ENCODE measurements at regions not wholly inside any gene's neighbourhood (a gene's known extent, or its start where the extent isn't known, plus 50 kb on each side); places are given as distances from the start of the nearest gene placed in this dataset.

- FAIRE-seq: no peak
- Histone ChIP-seq H3K36me3 (ENCODE audit: insufficient read depth, low read length) (no peaks in the 10 kb centered on the region), H3K9ac (ENCODE audit: low read length) (no peak overlapping the region), H3K4me2 (ENCODE audit: low read length) (no peak overlapping the region), H4K20me1 (ENCODE audit: insufficient read depth, low read length) (no peaks in the 10 kb centered on the region), H3K9me3 (ENCODE audit: insufficient read depth, low read depth, low read length) (no peaks in the 10 kb centered on the region), H3K4me3 (ENCODE audit: insufficient read depth, low read depth, low read length) (no peak overlapping the region), H3K4me1 (ENCODE audit: insufficient read depth, low read length) (no peaks in the 10 kb centered on the region), H3K27me3 (ENCODE audit: insufficient read depth, low read length) (no peaks in the 10 kb centered on the region), H2AFZ (ENCODE audit: low read depth, low read length) (no peak overlapping the region), H3K79me2 (ENCODE audit: insufficient read depth, low read length) (no peaks in the 10 kb centered on the region), H3K27ac (ENCODE audit: low read depth, low read length) (no peak overlapping the region)
- Mint-ChIP-seq H3K9me3 (ENCODE audit: unreplicated experiment) (no peaks in the 10 kb centered on the region), H3K4me3 (ENCODE audit: unreplicated experiment) (no peak overlapping the region), H3K27ac (ENCODE audit: unreplicated experiment) (no peak overlapping the region), H3K4me1 (ENCODE audit: low read depth, unreplicated experiment) (no peaks in the 10 kb centered on the region), H3K36me3 (ENCODE audit: low read depth, unreplicated experiment) (peaks cover 3% of the 10 kb centered on the region), H3K27me3 (ENCODE audit: low read depth, unreplicated experiment) (peaks cover 15% of the 10 kb centered on the region)
- TF ChIP-seq EZH2 (IDR thresholded peaks at IDR 0.05; ENCODE audit: insufficient read depth, low read length) (no peak), CTCF (IDR thresholded peaks at IDR 0.05; ENCODE audit: insufficient read depth, low read depth, low read length) (no peak)
- no peak for DNase-seq (ENCODE audit: low read depth)
Observed at GRCh38 chr9:108117306-108117705, 627.7 kb upstream of the KLF4 start.

GRCh38 chr9:108113596-108113995, 624.0 kb upstream of the KLF4 start:
- H3K4me1 Mint-ChIP-seq (ENCODE audit: low read depth, unreplicated experiment): peaks cover 7% of the 10 kb centered on the region
- peaks cover 9% of the 10 kb centered on the region for H3K27me3 Mint-ChIP-seq (ENCODE audit: low read depth, unreplicated experiment)
- peaks cover 2% of the 10 kb centered on the region for H3K9me3 Mint-ChIP-seq (ENCODE audit: unreplicated experiment)
- Histone ChIP-seq H3K79me2 (ENCODE audit: insufficient read depth, low read length) (no peaks in the 10 kb centered on the region), H3K27me3 (ENCODE audit: insufficient read depth, low read length) (no peaks in the 10 kb centered on the region), H4K20me1 (ENCODE audit: insufficient read depth, low read length) (no peaks in the 10 kb centered on the region), H3K9me3 (ENCODE audit: insufficient read depth, low read depth, low read length) (no peaks in the 10 kb centered on the region), H3K9ac (ENCODE audit: low read length) (no peak overlapping the region), H2AFZ (ENCODE audit: low read depth, low read length) (no peak overlapping the region), H3K4me1 (ENCODE audit: insufficient read depth, low read length) (no peaks in the 10 kb centered on the region), H3K4me3 (ENCODE audit: insufficient read depth, low read depth, low read length) (no peak overlapping the region), H3K27ac (ENCODE audit: low read depth, low read length) (no peak overlapping the region), H3K4me2 (ENCODE audit: low read length) (no peak overlapping the region), H3K36me3 (ENCODE audit: insufficient read depth, low read length) (no peaks in the 10 kb centered on the region)
- H3K36me3 Mint-ChIP-seq (ENCODE audit: low read depth, unreplicated experiment): peaks cover 3% of the 10 kb centered on the region
- H3K4me3 Mint-ChIP-seq (ENCODE audit: unreplicated experiment): no peak overlapping the region
- no peak overlapping the region for H3K27ac Mint-ChIP-seq (ENCODE audit: unreplicated experiment)
- FAIRE-seq (no peak), DNase-seq (ENCODE audit: low read depth) (peak; percentile 11)
- no peak for TF ChIP-seq EZH2 (IDR thresholded peaks at IDR 0.05; ENCODE audit: insufficient read depth, low read length)
- TF ChIP-seq CTCF (IDR thresholded peaks at IDR 0.05; ENCODE audit: insufficient read depth, low read depth, low read length): no peak

GRCh38 chr9:108109927-108110690, 620.5 kb upstream of the KLF4 start:
- Mint-ChIP-seq H3K27me3 (ENCODE audit: low read depth, unreplicated experiment) (peaks cover under 1% of the 10 kb centered on the region), H3K27ac (ENCODE audit: unreplicated experiment) (no peak overlapping the region), H3K9me3 (ENCODE audit: unreplicated experiment) (peaks cover 2% of the 10 kb centered on the region), H3K36me3 (ENCODE audit: low read depth, unreplicated experiment) (no peaks in the 10 kb centered on the region), H3K4me1 (ENCODE audit: low read depth, unreplicated experiment) (peaks cover 10% of the 10 kb centered on the region), H3K4me3 (ENCODE audit: unreplicated experiment) (no peak overlapping the region)
- Histone ChIP-seq H4K20me1 (ENCODE audit: insufficient read depth, low read length) (no peaks in the 10 kb centered on the region), H3K27me3 (ENCODE audit: insufficient read depth, low read length) (no peaks in the 10 kb centered on the region), H3K27ac (ENCODE audit: low read depth, low read length) (no peak overlapping the region), H2AFZ (ENCODE audit: low read depth, low read length) (no peak overlapping the region), H3K4me3 (ENCODE audit: insufficient read depth, low read depth, low read length) (no peak overlapping the region), H3K4me2 (ENCODE audit: low read length) (no peak overlapping the region), H3K4me1 (ENCODE audit: insufficient read depth, low read length) (no peaks in the 10 kb centered on the region), H3K9me3 (ENCODE audit: insufficient read depth, low read depth, low read length) (no peaks in the 10 kb centered on the region), H3K36me3 (ENCODE audit: insufficient read depth, low read length) (no peaks in the 10 kb centered on the region), H3K9ac (ENCODE audit: low read length) (no peak overlapping the region), H3K79me2 (ENCODE audit: insufficient read depth, low read length) (no peaks in the 10 kb centered on the region)
- TF ChIP-seq CTCF (IDR thresholded peaks at IDR 0.05; ENCODE audit: insufficient read depth, low read depth, low read length) (no peak), EZH2 (IDR thresholded peaks at IDR 0.05; ENCODE audit: insufficient read depth, low read length) (no peak)
- FAIRE-seq: no peak
- DNase-seq (ENCODE audit: low read depth): no peak

Data from astrocyte (in vitro differentiated cells and primary cell).